IPS-20b (cell line): ENCODE measurements at regions not wholly inside any gene's neighbourhood (a gene's known extent, or its start where the extent isn't known, plus 50 kb on each side); places are given as distances from the start of the nearest gene placed in this dataset.

Experiments used
- H3K27ac ChIP-seq: one replicate; pipeline ENCODE4 v1.5.1; 2013; ENCODE audit warnings: low read length
- H3K27me3 ChIP-seq: 2 replicates; pipeline ENCODE4 v1.6.1; 2013; ENCODE audit warnings: mild to moderate bottlenecking, low read length, inconsistent platforms; ENCODE audit not compliant: insufficient read depth
- H3K36me3 ChIP-seq: 2 replicates; pipeline ENCODE4 v1.6.1; 2013; ENCODE audit warnings: low read depth, mild to moderate bottlenecking, inconsistent platforms, low read length, moderate library complexity; ENCODE audit not compliant: insufficient read depth
- H3K4me1 ChIP-seq: 2 replicates; pipeline ENCODE4 v1.6.1; 2013; ENCODE audit warnings: mild to moderate bottlenecking, control low read depth, inconsistent platforms, low read length, moderate library complexity; ENCODE audit not compliant: insufficient read depth
- H3K4me3 ChIP-seq: 2 replicates; pipeline ENCODE4 v1.5.1; 2013; ENCODE audit warnings: mild to moderate bottlenecking, low read length, inconsistent platforms
- H3K9ac ChIP-seq: 2 replicates; pipeline ENCODE4 v1.6.1; 2013; ENCODE audit warnings: low read depth, mild to moderate bottlenecking, inconsistent platforms, low read length, moderate library complexity
- H3K9me3 ChIP-seq: 2 replicates; pipeline ENCODE4 v1.6.1; 2013; ENCODE audit warnings: mild to moderate bottlenecking, low read depth, low read length, inconsistent platforms; ENCODE audit not compliant: insufficient read depth

GRCh38 chr2:187129306-187129705 is 280.3 kb upstream of the ZSWIM2 start:
- Histone ChIP-seq H3K9me3 (no peaks in the 10 kb centered on the region), H3K4me1 (no peaks in the 10 kb centered on the region), H3K27ac (no peak overlapping the region), H3K4me3 (no peak overlapping the region), H3K9ac (no peak overlapping the region), H3K27me3 (no peaks in the 10 kb centered on the region), H3K36me3 (no peaks in the 10 kb centered on the region)

DNA sequence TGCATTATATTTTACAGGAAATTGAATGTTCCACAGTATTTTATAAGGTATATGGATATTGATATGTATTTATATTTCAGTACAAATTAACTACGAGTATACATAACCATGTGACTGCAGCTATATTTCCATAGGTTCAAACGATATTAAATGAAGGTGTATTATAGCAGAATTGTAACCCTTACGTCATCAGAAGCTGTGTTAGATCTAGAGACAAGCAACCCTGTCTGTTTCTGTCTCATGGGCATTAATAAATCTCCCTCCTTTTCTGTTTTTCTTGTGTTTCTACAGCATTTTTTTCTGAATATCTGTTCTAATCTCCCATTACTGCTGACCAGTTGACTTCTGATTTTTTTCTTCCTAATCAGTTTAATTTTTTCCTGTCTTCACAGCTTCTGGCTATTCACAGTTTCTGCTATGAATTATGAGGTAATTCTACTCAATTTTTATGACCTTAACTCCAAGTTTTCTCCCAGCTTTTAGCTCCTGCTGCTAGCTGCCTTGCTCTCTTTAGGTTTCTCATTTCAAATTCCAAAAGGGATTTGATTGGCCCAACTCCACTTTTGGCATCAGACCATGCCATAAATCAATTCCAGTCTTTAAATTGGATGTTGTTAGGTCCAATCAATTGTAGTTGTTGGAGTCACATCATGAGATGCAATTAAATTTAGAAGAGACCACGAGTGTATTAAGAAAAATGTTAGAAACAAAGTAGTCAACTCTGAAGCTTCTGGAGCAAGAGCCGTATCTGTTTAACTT is 277.5 kb upstream of the ZSWIM2 start:
- Histone ChIP-seq H3K9ac (no peak overlapping the region), H3K36me3 (no peaks in the 10 kb centered on the region), H3K9me3 (no peaks in the 10 kb centered on the region), H3K27me3 (no peaks in the 10 kb centered on the region), H3K4me1 (no peaks in the 10 kb centered on the region), H3K4me3 (no peak overlapping the region), H3K27ac (no peak overlapping the region)

DNA sequence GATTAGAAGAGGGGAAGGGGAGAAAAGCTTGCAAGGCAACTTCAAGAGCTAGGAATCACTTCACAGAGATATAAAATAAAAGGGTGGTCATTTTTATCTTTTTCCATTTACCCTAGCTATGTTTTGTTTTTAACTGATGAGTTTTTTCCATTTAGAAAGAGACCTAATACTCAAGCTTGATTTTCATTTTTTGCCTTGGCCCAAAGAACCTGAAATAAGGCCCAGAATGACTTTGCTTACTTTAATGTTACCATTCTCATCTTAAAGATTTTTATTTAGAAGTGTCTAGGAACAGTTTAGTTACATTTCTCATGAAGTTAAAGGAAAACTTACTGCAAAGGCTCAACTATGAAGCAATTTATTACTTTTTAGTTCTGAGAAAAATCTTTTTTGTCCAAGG is 276.3 kb upstream of the ZSWIM2 start:
- Histone ChIP-seq H3K4me1 (no peaks in the 10 kb centered on the region), H3K4me3 (no peak overlapping the region), H3K9ac (no peak overlapping the region), H3K27ac (no peak overlapping the region), H3K36me3 (no peaks in the 10 kb centered on the region), H3K27me3 (no peaks in the 10 kb centered on the region), H3K9me3 (no peaks in the 10 kb centered on the region)

DNA sequence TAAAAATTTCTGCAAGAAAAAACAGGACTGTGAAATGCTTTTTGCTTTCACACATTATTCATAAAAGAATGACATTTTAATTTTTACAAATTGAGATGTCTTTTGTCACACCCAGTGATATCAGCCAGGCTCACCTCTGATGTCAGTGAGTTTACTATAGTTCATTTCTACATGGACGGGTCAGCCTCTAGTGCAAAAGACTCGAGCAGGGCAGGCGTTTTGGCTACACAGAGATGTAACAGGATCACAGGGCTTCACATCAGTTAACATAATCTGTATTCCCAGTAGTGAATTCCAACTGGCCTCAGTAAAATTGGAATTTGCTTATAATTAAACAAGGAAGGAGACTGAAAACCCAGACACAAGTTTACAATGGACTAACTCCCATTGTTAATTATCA is 275.6 kb upstream of the ZSWIM2 start:
- Histone ChIP-seq H3K4me3 (no peak overlapping the region), H3K9me3 (no peaks in the 10 kb centered on the region), H3K27me3 (no peaks in the 10 kb centered on the region), H3K4me1 (no peaks in the 10 kb centered on the region), H3K9ac (no peak overlapping the region), H3K27ac (no peak overlapping the region), H3K36me3 (no peaks in the 10 kb centered on the region)

DNA sequence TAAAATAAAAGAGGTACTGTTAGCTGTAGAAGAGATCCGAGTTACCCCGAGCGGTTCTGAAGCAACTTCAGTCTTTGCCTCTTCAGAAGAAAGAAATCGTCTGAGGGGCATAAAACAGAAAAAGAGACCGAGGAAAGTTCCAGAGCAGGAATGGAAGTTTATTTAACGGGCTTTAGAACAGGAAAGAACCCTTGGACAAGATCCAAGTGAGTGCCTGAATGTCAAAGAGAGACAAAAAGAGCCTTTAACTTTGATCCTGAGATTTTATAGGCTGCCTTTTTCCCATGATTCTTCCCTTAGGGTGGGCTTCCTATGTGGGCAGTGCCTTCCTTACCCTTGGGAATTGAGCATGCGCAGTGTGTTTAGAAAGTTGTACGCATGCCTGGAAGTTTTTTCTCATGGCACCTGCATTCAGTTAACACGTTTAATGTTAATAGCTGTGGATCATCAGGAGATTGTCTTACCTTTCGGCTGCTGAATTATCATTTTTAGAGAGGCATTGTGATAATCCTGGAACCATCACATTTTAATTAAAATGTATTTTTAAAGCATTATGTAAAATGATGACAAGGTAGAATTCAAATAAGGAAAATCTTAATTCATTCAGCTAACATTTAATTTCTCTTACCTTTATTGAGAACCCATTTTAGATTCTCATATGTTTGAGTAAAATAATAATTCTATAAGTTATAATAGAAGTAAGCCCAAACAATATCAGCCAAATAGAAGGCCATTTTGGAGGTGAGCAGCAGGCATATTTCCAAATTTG is 269.5 kb upstream of the ZSWIM2 start:
- no peak overlapping the region for H3K9ac ChIP-seq

GRCh38 chr2:187117483-187117882 is 268.5 kb upstream of the ZSWIM2 start:
- Histone ChIP-seq H3K9me3 (no peaks in the 10 kb centered on the region), H3K9ac (no peak overlapping the region), H3K4me3 (no peak overlapping the region), H3K27ac (no peak overlapping the region), H3K4me1 (no peaks in the 10 kb centered on the region; the same call in 1 of the 2 replicates), H3K27me3 (no peaks in the 10 kb centered on the region), H3K36me3 (no peaks in the 10 kb centered on the region)

More for the DNA sequence above, 269.5 kb upstream of the ZSWIM2 start:
- Histone ChIP-seq H3K36me3 (no peaks in the 10 kb centered on the region), H3K27me3 (no peaks in the 10 kb centered on the region), H3K27ac (no peak overlapping the region), H3K9me3 (no peaks in the 10 kb centered on the region), H3K4me3 (no peak overlapping the region), H3K4me1 (no peaks in the 10 kb centered on the region; the same call in 1 of the 2 replicates)

GRCh38 chr2:187115627-187116026 is 266.7 kb upstream of the ZSWIM2 start:
- H3K4me3 ChIP-seq: no peak overlapping the region
- no peak overlapping the region for H3K27ac ChIP-seq
- H3K9me3 ChIP-seq: no peaks in the 10 kb centered on the region
- no peaks in the 10 kb centered on the region; the same call in 1 of the 2 replicates for H3K4me1 ChIP-seq
- H3K36me3 ChIP-seq: no peaks in the 10 kb centered on the region
- no peak overlapping the region for H3K9ac ChIP-seq
- H3K27me3 ChIP-seq: no peaks in the 10 kb centered on the region

- Histone ChIP-seq H3K4me3 (no peak overlapping the region), H3K9ac (no peak overlapping the region), H3K36me3 (no peaks in the 10 kb centered on the region), H3K4me1 (no peaks in the 10 kb centered on the region), H3K27ac (no peak overlapping the region), H3K27me3 (no peaks in the 10 kb centered on the region), H3K9me3 (no peaks in the 10 kb centered on the region)
Measured at GRCh38 chr2:187107001-187107400, 258.0 kb upstream of the ZSWIM2 start.

- Histone ChIP-seq H3K27me3 (no peaks in the 10 kb centered on the region), H3K9ac (no peak overlapping the region), H3K4me3 (no peak overlapping the region), H3K36me3 (no peaks in the 10 kb centered on the region), H3K9me3 (no peaks in the 10 kb centered on the region), H3K27ac (no peak overlapping the region), H3K4me1 (no peaks in the 10 kb centered on the region)
Measured at GRCh38 chr2:187105218-187105617, 256.2 kb upstream of the ZSWIM2 start.

GRCh38 chr2:187102381-187102780 is 253.4 kb upstream of the ZSWIM2 start:
- Histone ChIP-seq H3K4me1 (no peaks in the 10 kb centered on the region), H3K36me3 (no peaks in the 10 kb centered on the region), H3K27me3 (no peaks in the 10 kb centered on the region)

DNA sequence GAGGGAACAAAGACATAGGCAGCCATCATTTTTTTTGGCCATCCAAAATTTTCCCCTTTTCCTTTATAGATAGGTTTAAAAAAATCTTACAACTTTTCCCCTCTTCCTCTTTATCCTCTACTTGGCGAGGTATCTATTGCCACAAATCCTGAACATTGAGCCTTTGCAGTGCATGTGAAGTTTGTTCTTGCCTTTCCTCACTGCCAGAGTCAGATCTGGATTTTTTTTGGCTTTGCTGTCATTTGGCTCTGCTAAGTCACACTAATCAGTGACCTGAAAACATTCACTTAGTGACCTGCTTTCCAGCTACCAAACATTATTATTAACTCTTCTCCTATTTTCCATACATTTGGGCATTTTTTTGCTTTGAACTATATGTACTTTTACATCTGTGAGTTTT is 249.2 kb upstream of the ZSWIM2 start:
- Histone ChIP-seq H3K4me1 (no peaks in the 10 kb centered on the region), H3K9ac (no peak overlapping the region), H3K27ac (no peak overlapping the region), H3K36me3 (no peaks in the 10 kb centered on the region), H3K27me3 (no peaks in the 10 kb centered on the region), H3K4me3 (no peak overlapping the region), H3K9me3 (no peaks in the 10 kb centered on the region)

More at GRCh38 chr2:187102381-187102780, 253.4 kb upstream of the ZSWIM2 start:
- Histone ChIP-seq H3K4me3 (no peak overlapping the region), H3K9me3 (no peaks in the 10 kb centered on the region), H3K9ac (no peak overlapping the region), H3K27ac (no peak overlapping the region)
